ENCODE measurements at regions not wholly inside any gene's neighbourhood (a gene's known extent, or its start where the extent isn't known, plus 50 kb on each side); places are given as distances from the start of the nearest gene placed in this dataset.
"Not testable (repeated sequence)": the region's sequence is repeated elsewhere in the genome, so short reads cannot be mapped to it uniquely, and the experiment has no call there.

DNA sequence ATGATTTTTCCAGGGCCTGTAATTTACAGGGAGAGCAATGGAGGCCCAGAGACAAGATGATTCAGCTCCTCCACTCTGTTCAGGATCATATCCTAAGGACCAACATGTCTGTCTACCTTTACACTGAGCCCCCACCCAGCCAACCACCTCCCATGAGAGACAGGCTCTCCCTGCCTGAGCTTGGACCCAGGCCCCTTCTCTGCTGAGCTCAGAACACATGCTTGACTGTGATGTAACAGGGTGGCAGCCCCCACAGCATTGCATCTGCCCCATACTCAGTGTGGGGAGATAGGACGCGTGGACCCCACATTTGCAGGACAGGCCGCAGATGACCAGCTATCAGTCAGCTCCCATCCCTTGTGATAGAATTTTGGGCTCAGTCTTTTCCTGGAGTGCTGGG lies 313.9 kb downstream of the ADGRD1 start:
- TF ChIP-seq, protein P1, sequence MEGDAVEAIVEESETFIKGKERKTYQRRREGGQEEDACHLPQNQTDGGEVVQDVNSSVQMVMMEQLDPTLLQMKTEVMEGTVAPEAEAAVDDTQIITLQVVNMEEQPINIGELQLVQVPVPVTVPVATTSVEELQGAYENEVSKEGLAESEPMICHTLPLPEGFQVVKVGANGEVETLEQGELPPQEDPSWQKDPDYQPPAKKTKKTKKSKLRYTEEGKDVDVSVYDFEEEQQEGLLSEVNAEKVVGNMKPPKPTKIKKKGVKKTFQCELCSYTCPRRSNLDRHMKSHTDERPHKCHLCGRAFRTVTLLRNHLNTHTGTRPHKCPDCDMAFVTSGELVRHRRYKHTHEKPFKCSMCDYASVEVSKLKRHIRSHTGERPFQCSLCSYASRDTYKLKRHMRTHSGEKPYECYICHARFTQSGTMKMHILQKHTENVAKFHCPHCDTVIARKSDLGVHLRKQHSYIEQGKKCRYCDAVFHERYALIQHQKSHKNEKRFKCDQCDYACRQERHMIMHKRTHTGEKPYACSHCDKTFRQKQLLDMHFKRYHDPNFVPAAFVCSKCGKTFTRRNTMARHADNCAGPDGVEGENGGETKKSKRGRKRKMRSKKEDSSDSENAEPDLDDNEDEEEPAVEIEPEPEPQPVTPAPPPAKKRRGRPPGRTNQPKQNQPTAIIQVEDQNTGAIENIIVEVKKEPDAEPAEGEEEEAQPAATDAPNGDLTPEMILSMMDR (IDR thresholded peaks at IDR 0.05): no peak
- no peaks in the 10 kb centered on the region; the same call in none of the 2 replicates for H3K27me3 Mint-ChIP-seq (ENCODE audit: insufficient read depth)
- no peaks in the 10 kb centered on the region for H3K4me1 Mint-ChIP-seq (ENCODE audit: low read depth)
- H3K4me3 Mint-ChIP-seq: no peak overlapping the region
- H3K9me3 Mint-ChIP-seq: peaks cover 48% of the 10 kb centered on the region
- DNase-seq: no peak
- H3K27ac Mint-ChIP-seq: no peak overlapping the region
- H3K36me3 Mint-ChIP-seq (ENCODE audit: low read depth): peaks cover 8% of the 10 kb centered on the region

DNA sequence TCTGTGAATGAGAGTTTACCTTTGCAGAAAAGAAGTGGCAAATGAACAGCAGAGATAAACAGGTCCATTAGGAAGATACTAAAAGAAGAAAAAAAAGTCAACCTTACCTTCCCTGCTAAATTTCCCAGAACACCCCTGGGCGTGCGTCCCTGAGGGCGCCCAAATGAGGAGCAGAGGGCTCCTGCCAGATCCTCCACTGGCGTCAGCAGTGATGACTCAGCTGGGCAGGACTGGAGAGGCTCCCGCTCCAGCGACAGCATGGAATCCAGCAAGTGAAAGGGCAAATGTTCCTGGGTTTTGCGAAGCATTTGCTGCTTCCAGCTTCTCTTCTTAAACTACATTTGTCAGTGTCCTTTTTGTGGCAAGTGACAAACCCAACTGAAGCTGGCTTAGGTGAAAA lies 314.4 kb downstream of the ADGRD1 start:
- not testable (repeated sequence) for H3K27ac Mint-ChIP-seq; DNase-seq; H3K36me3 Mint-ChIP-seq (ENCODE audit: low read depth); H3K27me3 Mint-ChIP-seq (ENCODE audit: insufficient read depth); H3K4me3 Mint-ChIP-seq; H3K4me1 Mint-ChIP-seq (ENCODE audit: low read depth)
- peaks cover 44% of the 10 kb centered on the region for H3K9me3 Mint-ChIP-seq

DNA sequence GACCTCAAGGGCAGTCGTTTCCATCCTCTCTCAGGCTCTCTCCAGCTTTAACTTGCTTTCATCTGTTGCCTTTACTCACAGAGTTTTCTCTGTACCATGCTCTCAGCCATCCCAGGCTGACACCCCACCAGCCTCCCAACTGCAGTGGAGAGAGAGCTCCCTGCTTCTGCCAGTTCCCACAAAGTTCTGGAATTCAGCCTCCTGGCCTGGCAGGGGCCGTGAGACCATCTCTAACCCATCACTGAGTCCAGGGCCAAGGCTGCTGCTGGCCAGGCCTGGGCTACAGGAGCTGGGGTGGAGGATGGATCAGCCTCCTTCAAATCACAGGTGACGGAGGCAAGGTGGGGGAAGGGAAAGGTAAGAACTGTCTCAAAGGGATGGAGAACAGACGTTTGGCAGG lies 314.9 kb downstream of the ADGRD1 start:
- not testable (repeated sequence) for H3K36me3 Mint-ChIP-seq (ENCODE audit: low read depth); H3K27me3 Mint-ChIP-seq (ENCODE audit: insufficient read depth); H3K4me3 Mint-ChIP-seq; H3K4me1 Mint-ChIP-seq (ENCODE audit: low read depth); H3K27ac Mint-ChIP-seq; DNase-seq
- peaks cover 41% of the 10 kb centered on the region for H3K9me3 Mint-ChIP-seq

DNA sequence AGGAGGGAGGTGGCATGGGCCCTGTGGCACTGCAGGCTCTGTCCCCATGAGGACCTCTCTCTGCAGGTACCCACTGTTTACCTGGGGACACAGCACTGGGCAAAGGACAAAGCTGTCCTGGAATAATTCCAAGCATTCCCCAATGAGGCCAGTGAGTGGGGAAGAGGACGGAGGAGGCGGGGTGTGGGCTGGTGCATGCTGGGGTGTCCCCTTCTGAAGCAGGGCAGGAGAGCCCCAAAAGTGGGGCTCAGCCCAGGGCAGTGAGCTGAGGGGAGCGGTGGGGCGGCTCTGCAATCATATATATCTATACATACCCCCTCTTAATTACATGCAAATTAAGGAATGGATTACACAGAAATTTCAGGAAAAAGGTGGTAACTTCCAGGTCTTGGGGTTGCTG lies 315.8 kb downstream of the ADGRD1 start:
- Mint-ChIP-seq H3K27ac (no peak overlapping the region), H3K9me3 (peaks cover 37% of the 10 kb centered on the region), H3K4me3 (no peak overlapping the region), H3K27me3 (ENCODE audit: insufficient read depth) (no peaks in the 10 kb centered on the region; the same call in none of the 2 replicates), H3K36me3 (ENCODE audit: low read depth) (peaks cover 5% of the 10 kb centered on the region), H3K4me1 (ENCODE audit: low read depth) (no peaks in the 10 kb centered on the region)
- TF ChIP-seq, protein P1 (IDR thresholded peaks at IDR 0.05): no peak
- no peak for DNase-seq

GRCh38 chr12:131269977-131270376 lies 316.3 kb downstream of the ADGRD1 start:
- H3K4me1 Mint-ChIP-seq (ENCODE audit: low read depth); H3K27me3 Mint-ChIP-seq (ENCODE audit: insufficient read depth); H3K27ac Mint-ChIP-seq: not testable (repeated sequence)

GRCh38 chr12:131271724-131272123 lies 318.0 kb downstream of the ADGRD1 start:
- TF ChIP-seq, protein P1 (IDR thresholded peaks at IDR 0.05): no peak
- Mint-ChIP-seq H3K4me1 (ENCODE audit: low read depth) (no peaks in the 10 kb centered on the region), H3K27me3 (ENCODE audit: insufficient read depth) (peaks cover 2% of the 10 kb centered on the region), H3K4me3 (no peak overlapping the region), H3K27ac (no peak overlapping the region), H3K9me3 (peaks cover 37% of the 10 kb centered on the region), H3K36me3 (ENCODE audit: low read depth) (peaks cover 9% of the 10 kb centered on the region)
- no peak for DNase-seq

More at GRCh38 chr12:131269977-131270376, 316.3 kb downstream of the ADGRD1 start:
- not testable (repeated sequence) for DNase-seq; H3K36me3 Mint-ChIP-seq (ENCODE audit: low read depth); H3K4me3 Mint-ChIP-seq
- peaks cover 37% of the 10 kb centered on the region for H3K9me3 Mint-ChIP-seq

- H3K36me3 Mint-ChIP-seq (ENCODE audit: low read depth); H3K27me3 Mint-ChIP-seq (ENCODE audit: insufficient read depth); H3K27ac Mint-ChIP-seq; H3K4me3 Mint-ChIP-seq; DNase-seq; H3K4me1 Mint-ChIP-seq (ENCODE audit: low read depth): not testable (repeated sequence)
- H3K9me3 Mint-ChIP-seq: peaks cover 32% of the 10 kb centered on the region
Observed at GRCh38 chr12:131272283-131272814, 318.6 kb downstream of the ADGRD1 start.
